ENCODE measurements at regions not wholly inside any gene's neighbourhood (a gene's known extent, or its start where the extent isn't known, plus 50 kb on each side); places are given as distances from the start of the nearest gene placed in this dataset.

- Histone ChIP-seq H3K4me2 (no peak overlapping the region), H2AFZ (ENCODE audit: low read depth) (no peak overlapping the region), H3K4me1 (ENCODE audit: low read depth, poor library complexity, severe bottlenecking) (no peaks in the 10 kb centered on the region), H3K27me3 (ENCODE audit: insufficient read depth, low read depth) (no peaks in the 10 kb centered on the region), H3K79me2 (ENCODE audit: insufficient read depth, low read depth) (no peaks in the 10 kb centered on the region), H3K36me3 (ENCODE audit: insufficient read depth) (no peaks in the 10 kb centered on the region), H3K27ac (no peak overlapping the region), H3K9ac (no peak overlapping the region), H3K4me3 (IDR thresholded peaks at IDR 0.05; ENCODE audit: insufficient read depth, low read depth, low read length) (no peak overlapping the region), H4K20me1 (ENCODE audit: insufficient read depth) (no peaks in the 10 kb centered on the region)
- TF ChIP-seq CTCF (conservative IDR thresholded peaks at IDR 0.05; ENCODE audit: low read depth, low read length) = no peak
These were observed 103.1 kb upstream of the DMRT1 start for GRCh38 chr9:738209-738915.

- Histone ChIP-seq H4K20me1 (ENCODE audit: insufficient read depth) (no peaks in the 10 kb centered on the region), H3K36me3 (ENCODE audit: insufficient read depth) (no peaks in the 10 kb centered on the region), H3K4me3 (IDR thresholded peaks at IDR 0.05; ENCODE audit: insufficient read depth, low read depth, low read length) (no peak overlapping the region), H2AFZ (ENCODE audit: low read depth) (no peak overlapping the region), H3K4me1 (ENCODE audit: low read depth, poor library complexity, severe bottlenecking) (no peaks in the 10 kb centered on the region), H3K79me2 (ENCODE audit: insufficient read depth, low read depth) (no peaks in the 10 kb centered on the region), H3K4me2 (no peak overlapping the region), H3K27me3 (ENCODE audit: insufficient read depth, low read depth) (no peaks in the 10 kb centered on the region), H3K27ac (no peak overlapping the region), H3K9ac (no peak overlapping the region)
- no peak for TF ChIP-seq CTCF (conservative IDR thresholded peaks at IDR 0.05; ENCODE audit: low read depth, low read length)
These were observed 102.1 kb upstream of the DMRT1 start for GRCh38 chr9:739362-739761.

- Histone ChIP-seq H3K4me1 (ENCODE audit: low read depth, poor library complexity, severe bottlenecking) (no peaks in the 10 kb centered on the region), H3K27ac (no peak overlapping the region), H3K36me3 (ENCODE audit: insufficient read depth) (no peaks in the 10 kb centered on the region), H3K79me2 (ENCODE audit: insufficient read depth, low read depth) (no peaks in the 10 kb centered on the region), H3K4me3 (IDR thresholded peaks at IDR 0.05; ENCODE audit: insufficient read depth, low read depth, low read length) (no peak overlapping the region), H3K27me3 (ENCODE audit: insufficient read depth, low read depth) (no peaks in the 10 kb centered on the region), H3K4me2 (no peak overlapping the region), H4K20me1 (ENCODE audit: insufficient read depth) (no peaks in the 10 kb centered on the region), H3K9ac (no peak overlapping the region), H2AFZ (ENCODE audit: low read depth) (no peak overlapping the region)
- no peak for TF ChIP-seq CTCF (conservative IDR thresholded peaks at IDR 0.05; ENCODE audit: low read depth, low read length)
These were observed 101.3 kb upstream of the DMRT1 start for GRCh38 chr9:740221-740620.

GRCh38 chr9:742104-742503 lies 99.4 kb upstream of the DMRT1 start:
- Histone ChIP-seq H3K9ac (no peak overlapping the region), H3K4me2 (no peak overlapping the region), H3K4me1 (ENCODE audit: low read depth, poor library complexity, severe bottlenecking) (peaks cover 7% of the 10 kb centered on the region), H3K27ac (no peak overlapping the region), H3K27me3 (ENCODE audit: insufficient read depth, low read depth) (no peaks in the 10 kb centered on the region), H2AFZ (ENCODE audit: low read depth) (no peak overlapping the region), H3K79me2 (ENCODE audit: insufficient read depth, low read depth) (no peaks in the 10 kb centered on the region), H3K4me3 (IDR thresholded peaks at IDR 0.05; ENCODE audit: insufficient read depth, low read depth, low read length) (no peak overlapping the region), H4K20me1 (ENCODE audit: insufficient read depth) (no peaks in the 10 kb centered on the region), H3K36me3 (ENCODE audit: insufficient read depth) (no peaks in the 10 kb centered on the region)
- TF ChIP-seq CTCF (conservative IDR thresholded peaks at IDR 0.05; ENCODE audit: low read depth, low read length) = no peak

Measured in KMS-11 (cell line).